CD14-positive monocyte (primary cell): ENCODE measurements at regions not wholly inside any gene's neighbourhood (a gene's known extent, or its start where the extent isn't known, plus 50 kb on each side); places are given as distances from the start of the nearest gene placed in this dataset.

ENCODE experiments used
- DNase-seq, 3 donors: peaks; one replicate each; pipeline ENCODE4 v3.0.0-alpha.2; 2011 to 2022
- H2AFZ ChIP-seq: 2 replicates; pipeline ENCODE4 v1.6.0; 2012; ENCODE audit warnings: mild to moderate bottlenecking, low read depth, low read length, inconsistent platforms; ENCODE audit not compliant: insufficient read depth, poor library complexity, severe bottlenecking
- H3K27ac ChIP-seq, 2 donors: 1 replicate in 1 of 2; 2 replicates in 1 of 2; pipeline ENCODE4 v1.5.1; 2012 to 2013; ENCODE audit warnings: low read length in 2 of 2, control low read depth in 1 of 2, inconsistent platforms in 1 of 2, low read depth in 1 of 2, mild to moderate bottlenecking in 1 of 2
- H3K27me3 ChIP-seq, 2 donors: one replicate each; pipeline versions ENCODE4 v1.6.0 to v1.6.1; 2011 to 2013; ENCODE audit warnings: low read length in 2 of 2; ENCODE audit not compliant: control insufficient read depth in 2 of 2, insufficient read depth in 2 of 2
- H3K36me3 ChIP-seq, 2 donors: replicated peaks in 1 of 2; 1 replicate in 1 of 2; 2 replicates in 1 of 2; pipeline versions ENCODE4 v1.5.1 to v1.6.1; 2012 to 2013; ENCODE audit warnings: low read length in 2 of 2, control low read depth in 1 of 2, inconsistent platforms in 1 of 2, mild to moderate bottlenecking in 1 of 2; ENCODE audit not compliant: insufficient read depth in 2 of 2, control insufficient read depth in 1 of 2
- H3K4me1 ChIP-seq, 2 donors: 1 replicate in 1 of 2; 2 replicates in 1 of 2; pipeline versions ENCODE4 v1.5.1 to v1.6.1; 2012 to 2013; ENCODE audit warnings: low read length in 2 of 2, control low read depth in 1 of 2, inconsistent platforms in 1 of 2, mild to moderate bottlenecking in 1 of 2, moderate library complexity in 1 of 2; ENCODE audit not compliant: insufficient read depth in 2 of 2, control insufficient read depth in 1 of 2
- H3K4me2 ChIP-seq: replicated peaks from 2 replicates; pipeline ENCODE3; 2012; ENCODE audit warnings: low read length, moderate library complexity, mild to moderate bottlenecking; ENCODE audit not compliant: poor library complexity, severe bottlenecking; ENCODE audit errors: extremely low read depth
- H3K4me3 ChIP-seq, 3 experiments: fragments of 200-600 bp in 1 of 3; sonication (generic) in 1 of 3; replicated peaks in 1 of 3; 1 replicate in 2 of 3; 2 replicates in 1 of 3; pipeline ENCODE4 v1.5.1; 2011 to 2013; ENCODE audit warnings: low read length in 3 of 3, mild to moderate bottlenecking in 3 of 3, control low read depth in 2 of 3, low read depth in 2 of 3, inconsistent platforms in 1 of 3, moderate library complexity in 1 of 3
- H3K79me2 ChIP-seq: 2 replicates; pipeline ENCODE4 v1.6.0; 2012; ENCODE audit warnings: mild to moderate bottlenecking, control low read depth, inconsistent platforms, low read length, moderate library complexity; ENCODE audit not compliant: insufficient read depth
- H3K9ac ChIP-seq: 2 replicates; pipeline ENCODE4 v1.6.0; 2017; ENCODE audit warnings: low read length, mild to moderate bottlenecking; ENCODE audit not compliant: insufficient read depth, poor library complexity, severe bottlenecking
- H3K9me3 ChIP-seq, 2 donors: replicated peaks in 1 of 2; 1 replicate in 1 of 2; 2 replicates in 1 of 2; pipeline versions ENCODE4 v1.5.1 to v1.6.1; 2012 to 2013; ENCODE audit warnings: low read length in 2 of 2, control low read depth in 1 of 2; ENCODE audit not compliant: control insufficient read depth in 1 of 2, insufficient read depth in 1 of 2
- H4K20me1 ChIP-seq: 2 replicates; pipeline ENCODE4 v1.6.0; 2012; ENCODE audit warnings: mild to moderate bottlenecking, low read length, control low read depth, moderate library complexity; ENCODE audit not compliant: insufficient read depth
- H3K27ac Mint-ChIP-seq, 7 donors: one replicate each; pipeline ENCODE4 v1.8.0; 2020; ENCODE audit warnings: mild to moderate bottlenecking in 7 of 7, mixed read lengths in 7 of 7, moderate library complexity in 6 of 7, inconsistent platforms in 2 of 7
- H3K27me3 Mint-ChIP-seq, 3 donors: one replicate each; pipeline ENCODE4 v1.8.0; 2021 to 2022; ENCODE audit warnings: low read depth in 3 of 3, mild to moderate bottlenecking in 3 of 3, mixed read lengths in 3 of 3, moderate library complexity in 3 of 3, inconsistent platforms in 1 of 3
- H3K36me3 Mint-ChIP-seq, 2 donors: one replicate each; pipeline ENCODE4 v1.8.0; 2020; ENCODE audit warnings: mixed read lengths in 2 of 2, inconsistent platforms in 1 of 2, mild to moderate bottlenecking in 1 of 2
- H3K4me1 Mint-ChIP-seq: one replicate; pipeline ENCODE4 v1.8.0; 2020; ENCODE audit warnings: mild to moderate bottlenecking, mixed read lengths
- H3K4me3 Mint-ChIP-seq, 2 donors: one replicate each; pipeline ENCODE4 v1.8.0; 2020; ENCODE audit warnings: mild to moderate bottlenecking in 2 of 2, mixed read lengths in 2 of 2, moderate library complexity in 1 of 2
- H3K9me3 Mint-ChIP-seq, 7 donors: one replicate each; pipeline ENCODE4 v1.8.0; 2020 to 2022; ENCODE audit warnings: mixed read lengths in 7 of 7, mild to moderate bottlenecking in 6 of 7, moderate library complexity in 6 of 7, inconsistent platforms in 2 of 7
- WGBS: methylation state at CpG from one replicate; pipeline ENCODE4 v1.1.5; 2013; ENCODE audit warnings: missing lambda C conversion rate; ENCODE audit not compliant: insufficient coverage; 5-methylcytosine and 5-hydroxymethylcytosine counted together
- intact Hi-C, 2 donors: fragments of 100-400 bp; cut with micrococcal nuclease; formaldehyde crosslinking; loops; one replicate each; pipeline versions ENCODE4 v1.15.0 to v1.15.1; 2023
- TF ChIP-seq, protein P1 (sequence below): fragments of 200-600 bp; IDR thresholded peaks from one replicate; pipeline ENCODE4 v1.8.0; 2022; ENCODE audit warnings: antibody characterized with exemption, mild to moderate bottlenecking

DNA sequence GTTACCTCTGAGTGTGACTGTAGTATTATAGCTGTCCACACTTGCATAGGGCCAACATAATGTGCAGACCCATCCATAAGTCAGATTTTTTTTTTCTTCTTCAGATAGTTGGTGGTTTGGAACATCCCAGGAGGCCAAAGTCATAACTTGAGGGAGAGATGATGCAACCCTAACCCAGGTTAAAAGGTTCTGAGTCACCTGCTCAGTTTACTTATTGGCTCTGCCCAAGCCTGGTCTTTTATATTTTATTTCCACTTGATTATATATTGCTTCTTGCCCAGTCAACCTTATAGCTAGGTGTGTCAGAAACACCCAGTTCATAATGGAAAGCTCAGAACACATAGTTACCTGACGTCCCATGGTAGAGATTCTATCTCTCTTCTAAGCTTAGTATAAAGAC is 113.1 kb upstream of the PCSK1 start:
- Histone ChIP-seq H4K20me1 (no peaks in the 10 kb centered on the region), H2AFZ (no peak overlapping the region), H3K9ac (no peak overlapping the region), H3K27ac (no peak overlapping the region), H3K9me3 (no peaks in the 10 kb centered on the region), H3K27me3 (no peaks in the 10 kb centered on the region), H3K79me2 (no peaks in the 10 kb centered on the region), H3K4me3 (no peak overlapping the region), H3K4me2 (no peak overlapping the region), H3K4me1 (no peaks in the 10 kb centered on the region), H3K36me3 (no peaks in the 10 kb centered on the region)
- intact Hi-C loops: no loop called here
- Mint-ChIP-seq H3K27ac (no peak overlapping the region), H3K4me1 (no peaks in the 10 kb centered on the region), H3K4me3 (no peak overlapping the region), H3K36me3 (no peaks in the 10 kb centered on the region), H3K9me3 (peaks cover 2 to 9% (median 5%) of the 10 kb centered on the region in 7 donors), H3K27me3 (peaks cover 0 to 2% (median 0%) of the 10 kb centered on the region in 3 donors)
- no peak for DNase-seq
- WGBS: no CpG with 5 or more reads among the region's 1 CpG
- TF ChIP-seq, protein P1, sequence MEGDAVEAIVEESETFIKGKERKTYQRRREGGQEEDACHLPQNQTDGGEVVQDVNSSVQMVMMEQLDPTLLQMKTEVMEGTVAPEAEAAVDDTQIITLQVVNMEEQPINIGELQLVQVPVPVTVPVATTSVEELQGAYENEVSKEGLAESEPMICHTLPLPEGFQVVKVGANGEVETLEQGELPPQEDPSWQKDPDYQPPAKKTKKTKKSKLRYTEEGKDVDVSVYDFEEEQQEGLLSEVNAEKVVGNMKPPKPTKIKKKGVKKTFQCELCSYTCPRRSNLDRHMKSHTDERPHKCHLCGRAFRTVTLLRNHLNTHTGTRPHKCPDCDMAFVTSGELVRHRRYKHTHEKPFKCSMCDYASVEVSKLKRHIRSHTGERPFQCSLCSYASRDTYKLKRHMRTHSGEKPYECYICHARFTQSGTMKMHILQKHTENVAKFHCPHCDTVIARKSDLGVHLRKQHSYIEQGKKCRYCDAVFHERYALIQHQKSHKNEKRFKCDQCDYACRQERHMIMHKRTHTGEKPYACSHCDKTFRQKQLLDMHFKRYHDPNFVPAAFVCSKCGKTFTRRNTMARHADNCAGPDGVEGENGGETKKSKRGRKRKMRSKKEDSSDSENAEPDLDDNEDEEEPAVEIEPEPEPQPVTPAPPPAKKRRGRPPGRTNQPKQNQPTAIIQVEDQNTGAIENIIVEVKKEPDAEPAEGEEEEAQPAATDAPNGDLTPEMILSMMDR: no peak

DNA sequence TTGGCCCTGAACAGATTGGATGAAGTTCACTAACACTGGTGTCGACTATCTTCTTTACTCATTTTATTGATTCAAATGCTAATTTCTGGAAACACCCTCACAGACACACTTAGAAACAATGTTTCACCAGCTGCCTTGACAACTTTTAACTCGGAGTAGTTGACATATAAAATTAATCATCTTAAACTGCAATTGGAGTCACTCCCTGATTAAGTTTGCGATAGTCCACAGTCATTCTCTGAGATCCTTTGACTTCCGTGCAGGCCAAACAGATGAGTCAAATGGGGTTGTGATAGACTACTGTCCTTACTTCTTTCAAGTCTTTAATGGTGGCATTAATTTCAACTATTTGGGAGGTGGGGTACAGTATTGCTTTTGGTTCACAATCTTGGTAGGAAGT is 114.4 kb upstream of the PCSK1 start:
- no peak overlapping the region for H3K4me3 Mint-ChIP-seq
- 100% methylated on average over 2 of the region's 4 CpGs for WGBS
- intact Hi-C loops: no loop called here
- Histone ChIP-seq H3K4me2 (no peak overlapping the region), H3K79me2 (no peaks in the 10 kb centered on the region), H3K4me3 (no peak overlapping the region), H3K27ac (no peak overlapping the region), H2AFZ (no peak overlapping the region), H3K9me3 (no peaks in the 10 kb centered on the region), H3K4me1 (no peaks in the 10 kb centered on the region), H3K9ac (no peak overlapping the region), H3K36me3 (no peaks in the 10 kb centered on the region), H4K20me1 (no peaks in the 10 kb centered on the region), H3K27me3 (no peaks in the 10 kb centered on the region)
- DNase-seq: no peak
- no peaks in the 10 kb centered on the region for H3K4me1 Mint-ChIP-seq
- H3K27me3 Mint-ChIP-seq: peaks cover 0 to 2% (median 0%) of the 10 kb centered on the region in 3 donors
- H3K9me3 Mint-ChIP-seq: peaks cover 0 to 9% (median 6%) of the 10 kb centered on the region in 7 donors
- H3K27ac Mint-ChIP-seq: no peak overlapping the region
- TF ChIP-seq, protein P1: no peak
- no peaks in the 10 kb centered on the region for H3K36me3 Mint-ChIP-seq
